Prostate gland (tissue), 2 donors: ENCODE measurements at regions not wholly inside any gene's neighbourhood (a gene's known extent, or its start where the extent isn't known, plus 50 kb on each side); places are given as distances from the start of the nearest gene placed in this dataset.

Experiments used
- DNase-seq: peaks from one replicate; pipeline ENCODE4 v3.0.0-alpha.2; 2019; ENCODE audit warnings: low spot score
- H3K27ac ChIP-seq, 2 donors: fragments of 200-600 bp; sonication (generic); 2 replicates each; pipeline ENCODE4 v1.5.1; 2017 to 2019
- H3K27me3 ChIP-seq: fragments of 200-600 bp; sonication (generic); replicated peaks from 2 replicates; pipeline ENCODE4 v1.5.1; 2019; ENCODE audit not compliant: insufficient read depth
- H3K36me3 ChIP-seq, 2 donors: fragments of 200-600 bp; sonication (generic); 1 replicate in 1 of 2; 2 replicates in 1 of 2; pipeline versions ENCODE4 v1.5.1 to v1.8.1; 2017 to 2019
- H3K4me1 ChIP-seq: fragments of 200-600 bp; sonication (generic); replicated peaks from 2 replicates; pipeline ENCODE4 v1.5.1; 2019
- H3K4me3 ChIP-seq, 2 donors: fragments of 200-600 bp; sonication (generic); 2 replicates each; pipeline ENCODE4 v1.5.1; 2017 to 2019
- H3K9me3 ChIP-seq: fragments of 200-600 bp; sonication (generic); 2 replicates; pipeline ENCODE4 v1.5.1; 2017
- CTCF ChIP-seq, 4 experiments: fragments of 200-600 bp in 2 of 4; fragments of 450-650 bp in 2 of 4; sonication (generic) in 2 of 4; IDR thresholded peaks; 1 replicate in 3 of 4; 2 replicates in 1 of 4; pipeline ENCODE4 v1.5.1; 2016 to 2019; ENCODE audit warnings: antibody characterized with exemption in 4 of 4, mild to moderate bottlenecking in 2 of 4, moderate library complexity in 2 of 4
- POLR2A ChIP-seq: fragments of 450-650 bp; IDR thresholded peaks from one replicate; pipeline ENCODE4 v1.6.1; 2016; ENCODE audit warnings: antibody characterized with exemption, mild to moderate bottlenecking
- POLR2AphosphoS5 ChIP-seq: sonication (generic); formaldehyde crosslinking; IDR thresholded peaks from one replicate; pipeline ENCODE4 v1.6.1; 2017; ENCODE audit warnings: antibody characterized with exemption
- WGBS: methylation state at CpG from one replicate; pipeline ENCODE4 v1.1.5; 2018; 5-methylcytosine and 5-hydroxymethylcytosine counted together
- intact Hi-C: fragments of 100-400 bp; cut with DNase I; formaldehyde crosslinking; loops from one replicate; pipeline ENCODE4 v1.14.2; 2022

GRCh38 chr3:169029674-169030285 is 633.7 kb downstream of the MECOM start:
- intact Hi-C loops: no loop called here
- Histone ChIP-seq H3K9me3 (no peaks in the 10 kb centered on the region), H3K4me3 (no peak overlapping the region), H3K4me1 (no peaks in the 10 kb centered on the region), H3K27ac (no peak overlapping the region), H3K36me3 (no peaks in the 10 kb centered on the region), H3K27me3 (no peaks in the 10 kb centered on the region)
- TF ChIP-seq POLR2AphosphoS5 (no peak), CTCF (IDR thresholded peaks at IDR 0.05) (no peak), POLR2A (no peak)
- WGBS: 90% methylated on average over 3 of the region's 3 CpGs
- DNase-seq: no peak

- WGBS: 90% methylated on average over 5 of the region's 5 CpGs
- DNase-seq: no peak
- no peak for TF ChIP-seq POLR2AphosphoS5
- no peak for TF ChIP-seq CTCF (IDR thresholded peaks at IDR 0.05)
- no peak for TF ChIP-seq POLR2A
- H3K27ac ChIP-seq: no peak overlapping the region
- H3K4me3 ChIP-seq: no peak overlapping the region
- intact Hi-C loops: no loop called here
- H3K36me3 ChIP-seq: no peaks in the 10 kb centered on the region
- H3K9me3 ChIP-seq: no peaks in the 10 kb centered on the region
- H3K4me1 ChIP-seq: no peaks in the 10 kb centered on the region
- H3K27me3 ChIP-seq: no peaks in the 10 kb centered on the region
These were observed 634.8 kb downstream of the MECOM start for GRCh38 chr3:169028716-169029115.

GRCh38 chr3:169026543-169027182 is 636.8 kb downstream of the MECOM start:
- Histone ChIP-seq H3K36me3 (no peaks in the 10 kb centered on the region), H3K9me3 (no peaks in the 10 kb centered on the region), H3K4me1 (no peaks in the 10 kb centered on the region), H3K4me3 (no peak overlapping the region), H3K27ac (no peak overlapping the region), H3K27me3 (no peaks in the 10 kb centered on the region)
- 11% methylated on average over 5 of the region's 5 CpGs for WGBS
- peak; percentile 19 for DNase-seq
- intact Hi-C loops: no loop called here
- TF ChIP-seq POLR2A (no peak), CTCF (IDR thresholded peaks at IDR 0.05) (no peak), POLR2AphosphoS5 (peak; percentile 51)

GRCh38 chr3:169022457-169022856 is 641.1 kb downstream of the MECOM start:
- Histone ChIP-seq H3K9me3 (no peaks in the 10 kb centered on the region), H3K27me3 (no peaks in the 10 kb centered on the region), H3K36me3 (no peaks in the 10 kb centered on the region), H3K4me1 (no peaks in the 10 kb centered on the region), H3K4me3 (no peak overlapping the region), H3K27ac (no peak overlapping the region)
- DNase-seq: no peak
- WGBS: 98% methylated on average over 1 of the region's 1 CpG
- no peak for TF ChIP-seq POLR2AphosphoS5
- intact Hi-C loops: no loop called here

GRCh38 chr3:169020371-169020770 is 643.1 kb downstream of the MECOM start:
- Histone ChIP-seq H3K27ac (no peak overlapping the region), H3K4me1 (no peaks in the 10 kb centered on the region), H3K9me3 (no peaks in the 10 kb centered on the region), H3K36me3 (no peaks in the 10 kb centered on the region), H3K27me3 (no peaks in the 10 kb centered on the region), H3K4me3 (no peak overlapping the region)
- DNase-seq: no peak
- WGBS: 85% methylated on average over 1 of the region's 1 CpG
- intact Hi-C loops: no loop called here
- TF ChIP-seq POLR2A: no peak
- no peak for TF ChIP-seq CTCF (IDR thresholded peaks at IDR 0.05)
- TF ChIP-seq POLR2AphosphoS5: no peak
